Trophoblast cell (in vitro differentiated cells and primary cell): ENCODE measurements at regions not wholly inside any gene's neighbourhood (a gene's known extent, or its start where the extent isn't known, plus 50 kb on each side); places are given as distances from the start of the nearest gene placed in this dataset.
"Not testable (repeated sequence)": the region's sequence is repeated elsewhere in the genome, so short reads cannot be mapped to it uniquely, and the experiment has no call there.

ENCODE experiments used
- DNase-seq, 2 donors: peaks; one replicate each; pipeline ENCODE4 v3.0.0-alpha.2; 2016
- H2AFZ ChIP-seq: 2 replicates; pipeline ENCODE4 v1.6.1; 2013; ENCODE audit warnings: low read length, moderate library complexity, mild to moderate bottlenecking; ENCODE audit not compliant: insufficient read depth, poor library complexity
- H2AK5ac ChIP-seq: 2 replicates; pipeline ENCODE4 v1.6.1; 2013; ENCODE audit warnings: mild to moderate bottlenecking, low read length
- H2BK120ac ChIP-seq: 2 replicates; pipeline ENCODE4 v1.6.1; 2013; ENCODE audit warnings: low read length, mild to moderate bottlenecking, moderate library complexity; ENCODE audit not compliant: insufficient read depth, poor library complexity
- H2BK12ac ChIP-seq: 2 replicates; pipeline ENCODE4 v1.6.1; 2013; ENCODE audit warnings: mild to moderate bottlenecking, low read length, moderate library complexity
- H2BK5ac ChIP-seq: 2 replicates; pipeline ENCODE4 v1.6.1; 2013; ENCODE audit warnings: low read length, low read depth, moderate library complexity, mild to moderate bottlenecking; ENCODE audit not compliant: poor library complexity
- H3K14ac ChIP-seq: 2 replicates; pipeline ENCODE4 v1.6.1; 2013; ENCODE audit warnings: mild to moderate bottlenecking, low read length
- H3K18ac ChIP-seq: 2 replicates; pipeline ENCODE4 v1.6.1; 2013; ENCODE audit warnings: mild to moderate bottlenecking, low read length
- H3K23ac ChIP-seq: 2 replicates; pipeline ENCODE4 v1.6.1; 2013; ENCODE audit warnings: low read length
- H3K27ac ChIP-seq: 2 replicates; pipeline ENCODE4 v1.5.1; 2013; ENCODE audit warnings: low read depth, mild to moderate bottlenecking, inconsistent platforms, low read length, moderate library complexity
- H3K27me3 ChIP-seq: 2 replicates; pipeline ENCODE4 v1.6.1; 2013; ENCODE audit warnings: inconsistent platforms, mild to moderate bottlenecking, low read length, moderate library complexity; ENCODE audit not compliant: insufficient read depth
- H3K36me3 ChIP-seq, 2 experiments: 1 replicate in 1 of 2; 2 replicates in 1 of 2; pipeline ENCODE4 v1.6.1; 2013; ENCODE audit warnings: low read length in 2 of 2, mild to moderate bottlenecking in 2 of 2, moderate library complexity in 1 of 2; ENCODE audit not compliant: insufficient read depth in 2 of 2, control insufficient read depth in 1 of 2
- H3K4ac ChIP-seq: 2 replicates; pipeline ENCODE4 v1.6.1; 2013; ENCODE audit warnings: low read depth, mild to moderate bottlenecking, low read length, moderate library complexity
- H3K4me1 ChIP-seq, 2 experiments: 1 replicate in 1 of 2; 2 replicates in 1 of 2; pipeline ENCODE4 v1.6.1; 2013; ENCODE audit warnings: low read length in 2 of 2, mild to moderate bottlenecking in 2 of 2, moderate library complexity in 1 of 2; ENCODE audit not compliant: insufficient read depth in 2 of 2, control insufficient read depth in 1 of 2
- H3K4me2 ChIP-seq: 2 replicates; pipeline ENCODE4 v1.6.1; 2013; ENCODE audit warnings: inconsistent platforms, mild to moderate bottlenecking, low read length, moderate library complexity
- H3K4me3 ChIP-seq: 2 replicates; pipeline ENCODE4 v1.5.1; 2013; ENCODE audit warnings: mild to moderate bottlenecking, low read depth, low read length, inconsistent platforms
- H3K79me1 ChIP-seq: one replicate; pipeline ENCODE4 v1.6.1; 2013; ENCODE audit warnings: low read length
- H3K79me2 ChIP-seq: 2 replicates; pipeline ENCODE4 v1.6.1; 2013; ENCODE audit warnings: low read length, mild to moderate bottlenecking; ENCODE audit not compliant: control insufficient read depth, insufficient read depth, poor library complexity
- H3K9ac ChIP-seq: 2 replicates; pipeline ENCODE4 v1.6.1; 2013; ENCODE audit warnings: mild to moderate bottlenecking, low read length
- H3K9me3 ChIP-seq: 2 replicates; pipeline ENCODE4 v1.6.1; 2013; ENCODE audit warnings: low read depth, mild to moderate bottlenecking, control low read depth, inconsistent platforms, low read length; ENCODE audit not compliant: insufficient read depth
- H4K12ac ChIP-seq: 2 replicates; pipeline ENCODE4 v1.6.1; 2013; ENCODE audit warnings: low read depth, mild to moderate bottlenecking, low read length, moderate library complexity
- H4K8ac ChIP-seq: 2 replicates; pipeline ENCODE4 v1.6.1; 2013; ENCODE audit warnings: low read depth, mild to moderate bottlenecking, low read length, moderate library complexity
- H4K91ac ChIP-seq: one replicate; pipeline ENCODE4 v1.6.1; 2013; ENCODE audit warnings: low read depth, mild to moderate bottlenecking, low read length, moderate library complexity
- WGBS: extraction: QIAGEN DNeasy Blood & Tissue Kit; methylation state at CpG from one replicate; pipeline ENCODE4 v1.1.7; 2013; ENCODE audit warnings: missing lambda C conversion rate; ENCODE audit not compliant: insufficient read length, insufficient coverage; ENCODE audit errors: extremely low coverage; 5-methylcytosine and 5-hydroxymethylcytosine counted together

- Histone ChIP-seq H2BK120ac (no peak overlapping the region), H3K18ac (no peak overlapping the region), H3K14ac (no peak overlapping the region), H3K79me1 (no peaks in the 10 kb centered on the region), H3K4me2 (no peak overlapping the region), H3K27ac (no peak overlapping the region), H3K36me3 (no peaks in the 10 kb centered on the region), H3K23ac (no peak overlapping the region), H3K4ac (no peak overlapping the region), H3K4me1 (no peaks in the 10 kb centered on the region), H2BK12ac (no peak overlapping the region), H3K27me3 (no peaks in the 10 kb centered on the region), H4K8ac (no peak overlapping the region), H4K12ac (no peak overlapping the region), H4K91ac (no peak overlapping the region), H3K9me3 (no peaks in the 10 kb centered on the region), H2AK5ac (no peak overlapping the region), H2BK5ac (no peak overlapping the region), H3K4me3 (no peak overlapping the region), H3K79me2 (no peaks in the 10 kb centered on the region), H2AFZ (no peak overlapping the region), H3K9ac (no peak overlapping the region)
- WGBS, result no CpG with 5 or more reads among the region's 3 CpGs
- no peak for DNase-seq
Measured at GRCh38 chr7:73954181-73954580, 73.8 kb upstream of the ELN start.

- H2BK120ac ChIP-seq, result no peak overlapping the region
- no peak overlapping the region for H3K9ac ChIP-seq
- no peak overlapping the region for H2BK5ac ChIP-seq
- H4K12ac ChIP-seq, result no peak overlapping the region
- no peak overlapping the region for H4K8ac ChIP-seq
- no peak overlapping the region for H3K14ac ChIP-seq
- no peak overlapping the region for H3K4ac ChIP-seq
- no peaks in the 10 kb centered on the region for H3K4me1 ChIP-seq
- H2AK5ac ChIP-seq, result no peak overlapping the region
- H2BK12ac ChIP-seq, result no peak overlapping the region
- no peaks in the 10 kb centered on the region for H3K9me3 ChIP-seq
- H3K36me3 ChIP-seq, result no peaks in the 10 kb centered on the region
- H3K23ac ChIP-seq, result no peak overlapping the region
- H3K18ac ChIP-seq, result no peak overlapping the region
- DNase-seq, result no peak
- H2AFZ ChIP-seq, result no peak overlapping the region
- no peaks in the 10 kb centered on the region for H3K79me2 ChIP-seq
- H4K91ac ChIP-seq, result no peak overlapping the region
- no peak overlapping the region for H3K4me2 ChIP-seq
- H3K79me1 ChIP-seq, result no peaks in the 10 kb centered on the region
- H3K27me3 ChIP-seq, result no peaks in the 10 kb centered on the region
- WGBS, result no CpG with 5 or more reads among the region's 2 CpGs
- H3K4me3 ChIP-seq, result no peak overlapping the region
- H3K27ac ChIP-seq, result no peak overlapping the region
Measured at GRCh38 chr7:73954861-73955260, 73.1 kb upstream of the ELN start.

GRCh38 chr7:73960548-73960947, 67.4 kb upstream of the ELN start:
- DNase-seq, result no peak
- peaks cover 5% of the 10 kb centered on the region for H3K9me3 ChIP-seq
- H3K4ac ChIP-seq, result no peak overlapping the region
- no peak overlapping the region for H2BK12ac ChIP-seq
- no peak overlapping the region for H3K9ac ChIP-seq
- H3K14ac ChIP-seq, result no peak overlapping the region
- no peak overlapping the region for H3K4me3 ChIP-seq
- no peak overlapping the region for H4K12ac ChIP-seq
- H3K79me1 ChIP-seq, result no peaks in the 10 kb centered on the region
- H3K18ac ChIP-seq, result no peak overlapping the region
- no peak overlapping the region for H2AK5ac ChIP-seq
- no CpG with 5 or more reads among the region's 3 CpGs for WGBS
- no peak overlapping the region for H2BK120ac ChIP-seq
- H3K27me3 ChIP-seq, result no peaks in the 10 kb centered on the region
- no peak overlapping the region for H3K27ac ChIP-seq
- no peak overlapping the region for H2AFZ ChIP-seq
- H3K4me2 ChIP-seq, result no peak overlapping the region
- H3K4me1 ChIP-seq, result no peaks in the 10 kb centered on the region
- no peak overlapping the region for H4K8ac ChIP-seq
- no peak overlapping the region for H2BK5ac ChIP-seq
- H3K36me3 ChIP-seq, result no peaks in the 10 kb centered on the region
- H3K79me2 ChIP-seq, result no peaks in the 10 kb centered on the region
- no peak overlapping the region for H4K91ac ChIP-seq
- no peak overlapping the region for H3K23ac ChIP-seq

- DNase-seq, H3K9ac ChIP-seq, H2AK5ac ChIP-seq, H3K4me1 ChIP-seq, H3K18ac ChIP-seq, H3K79me2 ChIP-seq, H4K12ac ChIP-seq, H3K4me3 ChIP-seq, H3K27me3 ChIP-seq, H3K36me3 ChIP-seq, H3K9me3 ChIP-seq, H2BK5ac ChIP-seq, H2BK120ac ChIP-seq, H4K8ac ChIP-seq, H3K4me2 ChIP-seq, H2AFZ ChIP-seq, H3K27ac ChIP-seq, H3K4ac ChIP-seq, H3K79me1 ChIP-seq, H2BK12ac ChIP-seq, H3K23ac ChIP-seq, H4K91ac ChIP-seq, H3K14ac ChIP-seq: not testable (repeated sequence)
- WGBS, result no CpG with 5 or more reads among the region's 9 CpGs
Measured at GRCh38 chr7:73961991-73962390, 66.0 kb upstream of the ELN start.
